C4-2B (cell line): ENCODE measurements at regions not wholly inside any gene's neighbourhood (a gene's known extent, or its start where the extent isn't known, plus 50 kb on each side); places are given as distances from the start of the nearest gene placed in this dataset.

Experiments used
- H3K27ac ChIP-seq: fragments of 450-650 bp; 2 replicates; pipeline ENCODE4 v1.5.1; 2017
- CTCF ChIP-seq: fragments of 450-650 bp; conservative IDR thresholded peaks from 2 replicates; pipeline ENCODE4 v1.5.1; 2017; ENCODE audit warnings: mild to moderate bottlenecking
- ZFX ChIP-seq: fragments of 450-650 bp; IDR thresholded peaks from 2 replicates; pipeline ENCODE4 v1.6.1; 2017

GRCh38 chr14:25843481-25844470 lies 754.1 kb downstream of the NOVA1 start:
- H3K27ac ChIP-seq, result no peak overlapping the region
- TF ChIP-seq CTCF, result no peak
- TF ChIP-seq ZFX, result no peak

GRCh38 chr14:25841226-25841625 lies 756.6 kb downstream of the NOVA1 start:
- peak overlapping the region; percentile 54; the same call in 1 of the 2 replicates for H3K27ac ChIP-seq
- TF ChIP-seq CTCF (no peak), ZFX (no peak)

- TF ChIP-seq CTCF, result no peak
- no peak for TF ChIP-seq ZFX
Observed at GRCh38 chr14:25837551-25837965, 760.3 kb downstream of the NOVA1 start.

GRCh38 chr14:25836636-25837035 lies 761.2 kb downstream of the NOVA1 start:
- TF ChIP-seq ZFX (no peak), CTCF (no peak)

More at GRCh38 chr14:25837551-25837965, 760.3 kb downstream of the NOVA1 start:
- no peak overlapping the region for H3K27ac ChIP-seq

GRCh38 chr14:25833341-25834126 lies 764.3 kb downstream of the NOVA1 start:
- no peak overlapping the region for H3K27ac ChIP-seq
- TF ChIP-seq ZFX (no peak), CTCF (peak; percentile 81)

More at GRCh38 chr14:25836636-25837035, 761.2 kb downstream of the NOVA1 start:
- H3K27ac ChIP-seq, result no peak overlapping the region

GRCh38 chr14:25832585-25832984 lies 765.2 kb downstream of the NOVA1 start:
- TF ChIP-seq ZFX (no peak), CTCF (no peak)
- H3K27ac ChIP-seq, result no peak overlapping the region
